Fibroblast of lung (primary cell): ENCODE measurements at regions not wholly inside any gene's neighbourhood (a gene's known extent, or its start where the extent isn't known, plus 50 kb on each side); places are given as distances from the start of the nearest gene placed in this dataset.

Experiments
- CTCF ChIP-seq, 2 donors: IDR thresholded peaks in 1 of 2; conservative IDR thresholded peaks in 1 of 2; 1 replicate in 1 of 2; 2 replicates in 1 of 2; pipeline ENCODE4 v1.5.1; 2011 to 2012; ENCODE audit warnings: low read length in 2 of 2, control low read depth in 1 of 2, inconsistent platforms in 1 of 2, low read depth in 1 of 2, mild to moderate bottlenecking in 1 of 2
- EZH2 ChIP-seq: IDR thresholded peaks from 2 replicates; pipeline ENCODE4 v1.5.1; 2012; ENCODE audit warnings: low read length, control low read depth, mild to moderate bottlenecking; ENCODE audit errors: missing control alignments

- TF ChIP-seq EZH2, result no peak
- no peak for TF ChIP-seq CTCF (conservative IDR thresholded peaks at IDR 0.05 in 1 of 2, IDR thresholded peaks at IDR 0.05 in 1 of 2; ENCODE audit: low read depth in 1 of 2, low read length in 2 of 2)
Measured at GRCh38 chr2:219905640-219906039, 278.2 kb downstream of the SLC4A3 start.
